GM06990 (cell line): ENCODE measurements at regions not wholly inside any gene's neighbourhood (a gene's known extent, or its start where the extent isn't known, plus 50 kb on each side); places are given as distances from the start of the nearest gene placed in this dataset.
"Not testable (repeated sequence)": the region's sequence is repeated elsewhere in the genome, so short reads cannot be mapped to it uniquely, and the experiment has no call there.

Experiments used
- DNase-seq: peaks from one replicate; pipeline ENCODE4 v3.0.0-alpha.2; 2011; ENCODE audit not compliant: insufficient read length; ENCODE audit errors: extremely low read depth
- H3K27me3 ChIP-seq: replicated peaks from 2 replicates; pipeline ENCODE4 v1.6.0; 2011; ENCODE audit warnings: low read length; ENCODE audit not compliant: control insufficient read depth, insufficient read depth
- H3K36me3 ChIP-seq: 2 replicates; pipeline ENCODE4 v1.5.1; 2011; ENCODE audit warnings: low read length; ENCODE audit not compliant: control insufficient read depth, insufficient read depth
- H3K4me3 ChIP-seq: replicated peaks from 2 replicates; pipeline ENCODE4 v1.5.1; 2011; ENCODE audit warnings: low read depth, mild to moderate bottlenecking, control low read depth, low read length
- TF ChIP-seq, protein P1 (sequence below): IDR thresholded peaks from 2 replicates; pipeline ENCODE4 v1.5.1; 2011; ENCODE audit warnings: low read length, control low read depth, mild to moderate bottlenecking, inconsistent platforms; ENCODE audit not compliant: insufficient read depth, poor library complexity, severe bottlenecking

GRCh38 chr1:118820864-118821263 lies 167.3 kb downstream of the TBX15 start:
- no peaks in the 10 kb centered on the region for H3K27me3 ChIP-seq
- TF ChIP-seq, protein P1, sequence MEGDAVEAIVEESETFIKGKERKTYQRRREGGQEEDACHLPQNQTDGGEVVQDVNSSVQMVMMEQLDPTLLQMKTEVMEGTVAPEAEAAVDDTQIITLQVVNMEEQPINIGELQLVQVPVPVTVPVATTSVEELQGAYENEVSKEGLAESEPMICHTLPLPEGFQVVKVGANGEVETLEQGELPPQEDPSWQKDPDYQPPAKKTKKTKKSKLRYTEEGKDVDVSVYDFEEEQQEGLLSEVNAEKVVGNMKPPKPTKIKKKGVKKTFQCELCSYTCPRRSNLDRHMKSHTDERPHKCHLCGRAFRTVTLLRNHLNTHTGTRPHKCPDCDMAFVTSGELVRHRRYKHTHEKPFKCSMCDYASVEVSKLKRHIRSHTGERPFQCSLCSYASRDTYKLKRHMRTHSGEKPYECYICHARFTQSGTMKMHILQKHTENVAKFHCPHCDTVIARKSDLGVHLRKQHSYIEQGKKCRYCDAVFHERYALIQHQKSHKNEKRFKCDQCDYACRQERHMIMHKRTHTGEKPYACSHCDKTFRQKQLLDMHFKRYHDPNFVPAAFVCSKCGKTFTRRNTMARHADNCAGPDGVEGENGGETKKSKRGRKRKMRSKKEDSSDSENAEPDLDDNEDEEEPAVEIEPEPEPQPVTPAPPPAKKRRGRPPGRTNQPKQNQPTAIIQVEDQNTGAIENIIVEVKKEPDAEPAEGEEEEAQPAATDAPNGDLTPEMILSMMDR: no peak
- H3K36me3 ChIP-seq: no peaks in the 10 kb centered on the region
- no peak for DNase-seq
- H3K4me3 ChIP-seq: no peak overlapping the region

DNA sequence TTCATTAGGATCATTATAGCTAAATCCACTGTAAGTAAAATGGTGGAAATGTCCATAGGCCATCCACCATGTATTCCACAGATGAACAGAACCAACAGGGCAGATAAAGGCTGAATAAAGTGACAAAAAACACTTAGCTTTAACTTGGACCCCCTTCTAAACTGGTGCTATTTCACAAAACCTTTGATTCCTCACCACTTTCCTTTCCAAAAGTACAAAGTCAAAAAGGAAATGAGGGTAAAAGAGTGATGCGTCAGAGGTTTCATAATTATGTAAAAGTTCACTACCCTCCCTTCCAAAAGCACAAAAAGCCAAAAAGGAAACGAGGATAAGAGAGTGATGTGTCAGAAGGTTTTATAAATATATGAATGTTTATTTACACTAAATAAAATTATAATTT lies 172.2 kb downstream of the TBX15 start:
- H3K36me3 ChIP-seq: no peaks in the 10 kb centered on the region
- DNase-seq: no peak
- no peak overlapping the region for H3K4me3 ChIP-seq
- TF ChIP-seq, protein P1: no peak
- H3K27me3 ChIP-seq: no peaks in the 10 kb centered on the region

DNA sequence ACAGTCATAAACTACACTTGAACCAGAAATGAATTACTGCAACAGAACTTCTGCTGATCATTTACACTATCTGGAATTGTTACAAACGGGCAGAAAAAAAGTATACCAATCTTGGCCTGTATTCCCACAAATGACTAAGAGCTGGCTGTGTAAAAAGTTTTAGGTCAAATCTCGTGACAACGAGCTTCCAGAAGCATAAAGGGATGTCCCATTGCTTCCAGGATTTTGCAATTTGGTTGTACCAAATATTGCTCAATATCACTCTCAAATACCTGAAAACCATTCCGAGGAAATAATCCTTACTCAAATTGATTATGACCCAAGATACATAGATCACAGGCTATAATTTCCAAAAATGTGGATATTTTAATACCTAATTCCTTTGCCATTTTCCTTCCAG lies 175.6 kb downstream of the TBX15 start:
- no peak overlapping the region for H3K4me3 ChIP-seq
- no peaks in the 10 kb centered on the region for H3K36me3 ChIP-seq
- TF ChIP-seq, protein P1: no peak
- DNase-seq: no peak
- no peaks in the 10 kb centered on the region for H3K27me3 ChIP-seq

GRCh38 chr1:118811156-118811555 lies 177.0 kb downstream of the TBX15 start:
- Histone ChIP-seq H3K27me3 (no peaks in the 10 kb centered on the region), H3K4me3 (no peak overlapping the region), H3K36me3 (no peaks in the 10 kb centered on the region)
- DNase-seq: no peak
- TF ChIP-seq, protein P1: no peak

GRCh38 chr1:118809586-118809985 lies 178.6 kb downstream of the TBX15 start:
- no peaks in the 10 kb centered on the region for H3K36me3 ChIP-seq
- TF ChIP-seq, protein P1: no peak
- H3K27me3 ChIP-seq: no peaks in the 10 kb centered on the region
- DNase-seq: no peak
- H3K4me3 ChIP-seq: no peak overlapping the region

GRCh38 chr1:118803128-118803527 lies 185.0 kb downstream of the TBX15 start:
- H3K36me3 ChIP-seq, H3K4me3 ChIP-seq, H3K27me3 ChIP-seq, DNase-seq: not testable (repeated sequence)
